ENCODE measurements at regions not wholly inside any gene's neighbourhood (a gene's known extent, or its start where the extent isn't known, plus 50 kb on each side); places are given as distances from the start of the nearest gene placed in this dataset.
"Not testable (repeated sequence)": the region's sequence is repeated elsewhere in the genome, so short reads cannot be mapped to it uniquely, and the experiment has no call there.

GRCh38 chr14:48561438-48561837, 886.0 kb upstream of the MDGA2 start:
- not testable (repeated sequence) for TF ChIP-seq EZH2 (IDR thresholded peaks at IDR 0.05; ENCODE audit: borderline replicate concordance, low read length); CTCF (conservative IDR thresholded peaks at IDR 0.05 in 1 of 2, IDR thresholded peaks at IDR 0.05 in 1 of 2; ENCODE audit: extremely low read depth in 1 of 2, insufficient read depth in 1 of 2, low read depth in 1 of 2, low read length in 2 of 2)

All from mammary epithelial cell (primary cell).